ENCODE measurements at regions not wholly inside any gene's neighbourhood (a gene's known extent, or its start where the extent isn't known, plus 50 kb on each side); places are given as distances from the start of the nearest gene placed in this dataset.

GRCh38 chr2:56816666-56817065, 632.9 kb downstream of the CCDC85A start:
- Histone ChIP-seq H2BK12ac (ENCODE audit: low read depth, low read length) (no peak overlapping the region), H3K4me3 (ENCODE audit: extremely low read depth in 1 of 4, insufficient read depth in 2 of 4, low read depth in 3 of 4, low read length in 4 of 4) (no peak overlapping the region), H3K4me2 (ENCODE audit: insufficient read depth in 1 of 2, low read depth in 2 of 2, low read length in 2 of 2) (no peak overlapping the region), H3K23me2 (ENCODE audit: low read depth, low read length) (no peaks in the 10 kb centered on the region), H3K9me3 (ENCODE audit: insufficient read depth in 2 of 2, low read depth in 1 of 2, low read length in 1 of 2) (no peaks in the 10 kb centered on the region), H2BK20ac (ENCODE audit: low read length) (no peak overlapping the region), H3K18ac (ENCODE audit: extremely low read depth, low read length) (no peak overlapping the region), H4K91ac (replicated peaks; ENCODE audit: insufficient read length, low read length) (no peak overlapping the region), H4K5ac (ENCODE audit: insufficient read length, low read depth, low read length) (no peak overlapping the region), H2BK120ac (replicated peaks; ENCODE audit: low read depth, low read length) (no peak overlapping the region), H3K4me1 (replicated peaks in 1 of 4; ENCODE audit: control insufficient read depth in 3 of 4, insufficient read depth in 4 of 4, low read length in 3 of 4) (no peaks in the 10 kb centered on the region), H2AK5ac (ENCODE audit: low read depth, low read length) (no peak overlapping the region), H3K27ac (ENCODE audit: low read depth, low read length) (no peak overlapping the region), H3K14ac (ENCODE audit: insufficient read length) (no peak overlapping the region), H3K27me3 (replicated peaks in 1 of 4; ENCODE audit: control insufficient read depth in 3 of 4, extremely low read depth in 1 of 4, insufficient read depth in 3 of 4, low read length in 3 of 4) (no peaks in the 10 kb centered on the region), H3K79me1 (ENCODE audit: low read depth, low read length) (no peaks in the 10 kb centered on the region), H3K23ac (ENCODE audit: insufficient read length) (no peak overlapping the region), H2AFZ (ENCODE audit: low read length) (no peak overlapping the region), H3K79me2 (ENCODE audit: control insufficient read depth in 1 of 2, insufficient read depth in 2 of 2, low read length in 2 of 2) (no peaks in the 10 kb centered on the region), H3K36me3 (ENCODE audit: control insufficient read depth in 2 of 4, insufficient read depth in 4 of 4, low read length in 3 of 4) (no peaks in the 10 kb centered on the region), H3K9ac (replicated peaks in 1 of 4; ENCODE audit: extremely low read depth in 1 of 4, low read depth in 3 of 4, low read length in 3 of 4) (no peak overlapping the region), H4K8ac (ENCODE audit: extremely low read depth, insufficient read depth, low read length) (no peak overlapping the region), H3K4ac (replicated peaks; ENCODE audit: insufficient read length, low read depth, low read length) (no peak overlapping the region), H2BK15ac (ENCODE audit: low read length) (no peak overlapping the region), H2BK5ac (ENCODE audit: low read depth, low read length) (no peak overlapping the region), H3K56ac (replicated peaks; ENCODE audit: insufficient read length, low read depth, low read length) (no peak overlapping the region), H4K20me1 (replicated peaks in 1 of 2; ENCODE audit: control insufficient read depth in 1 of 2, insufficient read depth in 2 of 2, low read length in 2 of 2) (no peaks in the 10 kb centered on the region)
- CTCF ChIA-PET (ENCODE audit: partially characterized antibody), result no interaction called here
- POLR2A ChIA-PET (ENCODE audit: partially characterized antibody), result no interaction called here
- WGBS, 2 experiments (ENCODE audit: extremely low coverage in 1 of 2, insufficient coverage in 1 of 2, insufficient read length in 1 of 2, insufficient replicate concordance in 2 of 2, low coverage in 1 of 2, low lambda C conversion rate in 2 of 2, missing lambda C conversion rate in 1 of 2), result 84% methylated on average over 3 of the region's 5 CpGs; no CpG with 5 or more reads in 1 of the 2 experiments
- FAIRE-seq (no peak), DNase-seq (ENCODE audit: low read depth in 1 of 2, low spot score in 2 of 2) (no peak)
- no peak for TF ChIP-seq KDM4A (IDR thresholded peaks at IDR 0.05; ENCODE audit: low read depth, low read length, severe bottlenecking)
- TF ChIP-seq JUN (IDR thresholded peaks at IDR 0.05; ENCODE audit: low read depth, low read length), result no peak
- TF ChIP-seq TAF7 (optimal IDR thresholded peaks at IDR 0.05; ENCODE audit: borderline replicate concordance, low read depth, low read length), result no peak

Measured in H1 (cell line).